NCI-H2107 (cell line): ENCODE measurements at regions not wholly inside any gene's neighbourhood (a gene's known extent, or its start where the extent isn't known, plus 50 kb on each side); places are given as distances from the start of the nearest gene placed in this dataset.

Source experiments
- DNase-seq: peaks from one replicate; lab custom pipeline; 2025; lab: John Stamatoyannopoulos, UW

GRCh38 chr17:56648321-56648720 lies 54.8 kb downstream of the NOG start:
- no peak for DNase-seq

GRCh38 chr17:56648806-56649205 lies 55.3 kb downstream of the NOG start:
- no peak for DNase-seq

GRCh38 chr17:56652628-56653027 lies 59.1 kb downstream of the NOG start:
- no peak for DNase-seq

- DNase-seq, result no peak
These were observed 60.4 kb downstream of the NOG start for GRCh38 chr17:56653877-56654276.

GRCh38 chr17:56656701-56657327 lies 63.3 kb downstream of the NOG start:
- DNase-seq, result no peak

DNA sequence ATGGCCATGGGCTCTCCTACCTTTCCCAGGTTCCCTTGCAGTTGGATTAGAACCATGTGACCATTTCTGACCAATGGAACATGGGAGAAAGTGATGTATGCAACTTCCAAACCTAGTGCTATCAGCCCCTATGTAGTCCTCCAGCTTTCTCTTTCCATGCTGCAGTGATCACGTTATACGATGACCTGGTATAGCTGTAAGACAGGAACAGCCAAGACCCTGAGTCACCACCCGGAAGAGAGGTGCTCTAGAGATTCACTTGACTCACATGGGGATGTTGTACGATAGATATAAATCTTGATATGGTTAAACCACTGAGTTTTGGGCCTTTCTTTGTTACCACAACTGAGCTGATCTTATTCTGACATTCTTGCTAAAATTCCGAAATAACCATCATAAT lies 65.1 kb downstream of the NOG start:
- no peak for DNase-seq

DNA sequence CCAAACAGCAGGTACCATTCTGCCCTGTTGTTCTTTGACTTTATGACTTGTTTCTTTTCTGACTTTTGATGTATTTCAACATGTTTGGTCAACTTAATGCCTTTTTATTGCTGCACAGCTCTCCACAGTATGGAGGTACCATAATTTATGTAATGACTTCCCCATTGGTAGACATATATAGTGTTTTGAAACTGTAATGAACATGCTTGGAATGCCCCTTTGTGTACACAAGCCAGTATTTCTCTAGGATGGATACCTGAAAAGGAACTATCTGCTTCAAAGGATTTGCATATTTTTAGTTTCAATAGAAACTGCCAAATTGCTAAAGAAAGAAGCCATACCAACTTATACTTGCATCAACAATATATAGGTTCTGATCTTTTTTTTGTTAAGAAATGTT lies 66.1 kb downstream of the NOG start:
- DNase-seq, result no peak

DNA sequence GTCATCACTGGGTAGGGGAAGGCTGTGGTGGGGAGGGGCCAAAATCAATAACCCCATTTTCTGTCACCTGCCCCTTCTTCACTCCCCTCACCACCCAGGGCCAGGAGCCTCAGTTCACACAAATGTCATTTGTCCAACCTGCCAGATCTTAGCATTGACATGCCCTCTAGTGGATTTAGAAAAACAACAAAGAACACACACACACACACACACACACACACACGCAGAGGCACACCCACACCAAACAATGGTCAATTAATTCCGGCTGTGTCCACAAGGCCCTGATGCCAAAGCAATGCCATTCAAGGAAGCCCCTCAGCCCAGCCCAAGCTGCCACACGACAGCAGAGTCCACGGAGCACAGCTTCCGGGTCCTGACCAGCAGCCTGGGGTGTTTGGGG lies 68.4 kb downstream of the NOG start:
- no peak for DNase-seq

DNA sequence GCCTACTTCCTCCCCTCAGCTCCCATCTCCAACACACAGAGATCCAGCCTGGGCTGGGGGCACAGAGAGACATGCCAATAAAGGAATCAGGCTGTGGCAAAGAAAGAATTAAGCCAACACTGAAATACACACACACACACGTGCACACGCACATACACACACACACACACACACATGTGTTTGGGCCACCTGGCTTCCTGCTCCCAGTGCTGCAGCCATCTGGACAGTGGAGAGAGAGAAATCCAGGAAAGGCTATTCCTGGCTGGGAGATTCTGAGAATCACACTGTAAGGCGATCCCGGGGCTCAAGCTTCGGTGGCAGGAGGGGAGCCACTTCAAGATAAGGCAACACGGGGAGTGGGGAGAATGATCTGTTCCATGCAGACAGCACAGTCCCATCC lies 72.4 kb downstream of the NOG start:
- no peak for DNase-seq

DNA sequence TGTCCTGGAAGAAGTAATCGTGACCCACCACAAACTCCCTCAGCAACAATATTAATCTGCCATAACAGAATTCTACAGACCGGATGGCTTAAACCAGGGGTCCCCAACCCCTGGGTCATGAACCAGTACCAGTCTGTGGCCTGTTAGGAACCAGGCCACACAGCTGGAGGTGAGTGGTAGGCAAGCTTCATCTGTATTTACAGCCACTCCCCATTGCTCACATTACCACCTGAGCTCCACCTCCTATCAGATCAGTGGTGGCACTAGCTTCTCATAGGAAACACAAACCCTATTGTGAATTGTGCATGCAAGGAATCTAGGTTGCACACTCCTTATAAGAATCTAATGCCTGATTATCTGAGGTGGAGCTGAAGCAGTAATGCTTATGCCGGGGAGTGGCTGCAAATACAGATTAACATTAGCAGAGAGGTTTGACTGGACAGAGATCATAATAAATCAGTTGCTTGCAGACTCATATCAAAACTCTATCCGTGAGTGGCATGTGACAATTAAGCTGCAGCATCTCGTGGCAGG lies 74.5 kb downstream of the NOG start:
- DNase-seq, result no peak

- no peak for DNase-seq
These were observed 78.7 kb downstream of the NOG start for GRCh38 chr17:56672195-56672594.

- no peak for DNase-seq
These were observed 81.0 kb downstream of the NOG start for GRCh38 chr17:56674401-56674925.

- DNase-seq, result no peak
These were observed 82.6 kb downstream of the NOG start for GRCh38 chr17:56675876-56676660.

GRCh38 chr17:56676810-56677209 lies 83.3 kb downstream of the NOG start:
- DNase-seq, result no peak

GRCh38 chr17:56678249-56679114 lies 85.0 kb downstream of the NOG start:
- DNase-seq, result no peak

DNA sequence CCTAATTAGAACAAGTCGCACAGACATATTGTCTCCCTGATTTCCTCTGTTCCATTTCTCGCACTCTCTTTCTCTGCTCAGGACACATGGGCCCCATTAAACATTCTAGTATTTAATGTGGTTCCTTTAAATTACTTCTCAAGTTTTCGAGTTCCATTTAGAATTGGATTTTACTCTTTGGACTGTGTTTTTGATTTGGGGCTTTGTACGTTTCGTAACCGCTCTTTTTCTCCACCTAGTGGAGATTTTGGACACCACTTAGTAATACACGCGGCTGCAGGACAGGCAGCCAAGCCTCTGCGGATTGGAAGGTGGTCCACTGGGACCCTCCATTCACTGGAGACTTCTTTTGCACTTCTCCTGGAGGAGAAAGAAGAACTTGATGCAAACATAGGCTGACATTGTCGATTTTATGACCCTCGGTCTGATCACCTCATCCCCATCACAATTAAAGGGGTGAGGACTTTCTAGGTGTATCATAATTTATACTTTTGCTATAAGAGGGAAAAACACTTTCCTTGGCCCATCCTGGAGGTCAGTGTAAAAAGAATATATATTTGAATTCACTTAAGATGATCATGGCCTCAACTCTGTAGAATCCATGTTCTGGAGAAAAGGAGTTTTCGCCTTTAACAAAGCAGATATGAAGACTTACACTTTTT lies 85.7 kb downstream of the NOG start:
- no peak for DNase-seq

DNA sequence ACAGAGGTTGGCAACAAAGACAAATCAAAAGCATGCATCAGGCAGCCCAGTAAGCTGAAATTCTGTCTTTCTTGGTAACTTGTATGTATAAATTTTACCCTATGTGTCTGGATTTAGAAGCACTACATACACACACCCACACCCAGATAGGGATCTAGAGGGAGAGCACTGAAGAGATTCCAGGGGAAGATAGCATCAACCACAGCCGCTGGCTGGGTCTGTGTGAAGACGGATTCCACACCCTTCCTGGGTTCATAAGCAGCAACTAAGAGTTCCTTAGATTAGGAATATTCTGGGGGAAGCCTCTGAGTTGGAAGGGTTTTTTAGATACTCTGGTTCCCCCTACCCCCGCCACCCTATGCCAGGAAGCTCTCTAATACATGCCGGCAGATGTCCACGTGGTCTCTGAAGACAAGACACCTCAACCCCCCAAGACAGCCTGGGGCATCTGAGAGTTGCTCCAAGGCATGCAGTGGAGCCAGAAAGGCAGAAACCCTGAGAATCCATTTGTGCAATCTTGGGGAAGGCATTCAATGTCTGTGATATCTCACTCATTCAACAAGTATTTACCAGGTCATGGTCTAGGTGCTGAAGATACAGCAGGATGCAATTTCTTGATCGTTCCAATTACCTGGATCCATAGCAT lies 86.4 kb downstream of the NOG start:
- no peak for DNase-seq

DNA sequence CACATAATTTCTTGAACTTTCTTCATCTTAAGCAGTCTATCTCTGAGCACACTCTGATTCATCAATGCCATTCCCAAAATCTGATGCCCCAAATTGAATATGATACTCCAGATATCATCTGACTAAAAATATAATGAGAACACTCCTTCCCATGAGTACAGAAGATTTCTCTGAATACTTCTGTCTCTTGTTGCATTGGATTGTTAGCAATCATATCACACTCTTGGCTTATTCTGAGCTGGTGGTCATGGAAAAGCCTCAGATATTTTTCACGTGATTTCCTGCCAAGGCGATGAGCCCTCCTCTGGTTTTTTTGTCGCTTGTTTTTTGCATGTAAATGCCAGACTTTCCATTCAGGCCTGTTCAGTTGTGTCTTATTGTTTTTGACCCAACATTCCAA lies 87.2 kb downstream of the NOG start:
- no peak for DNase-seq

DNA sequence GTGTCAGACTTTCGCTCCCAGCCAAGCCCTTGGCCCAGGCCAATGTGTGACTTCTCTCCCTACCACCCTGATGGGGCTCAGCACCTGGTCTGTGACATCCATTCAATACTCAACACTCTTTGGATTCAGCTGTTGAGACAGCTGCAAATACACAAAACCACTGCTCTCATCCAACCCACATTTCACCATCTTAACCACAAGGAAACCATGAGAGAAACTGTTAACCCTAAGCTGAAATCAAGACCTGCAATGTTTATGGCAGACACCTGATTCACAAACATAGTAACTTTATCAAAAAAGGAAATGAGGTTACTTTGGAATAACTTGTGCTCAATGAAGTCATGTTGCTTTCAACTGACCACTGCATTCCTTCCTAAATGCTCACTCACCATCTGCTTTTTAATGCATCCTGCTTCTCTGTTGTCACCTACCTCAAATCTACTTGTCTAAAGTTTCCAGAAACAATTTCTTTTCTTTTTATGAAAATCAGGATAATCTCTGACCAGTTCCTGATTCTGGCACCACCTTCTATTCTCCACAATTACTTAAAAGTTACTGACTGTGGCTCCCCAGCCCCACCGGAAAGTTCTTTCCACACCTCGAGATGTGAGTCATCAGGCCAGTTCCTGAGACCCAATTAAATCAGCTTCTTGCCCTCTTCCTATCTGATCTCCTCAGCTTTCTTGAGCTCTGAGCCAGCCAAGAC lies 88.2 kb downstream of the NOG start:
- DNase-seq, result no peak

- no peak for DNase-seq
These were observed 94.7 kb downstream of the NOG start for GRCh38 chr17:56688151-56688550.
